IMR-90 (cell line): ENCODE measurements at regions not wholly inside any gene's neighbourhood (a gene's known extent, or its start where the extent isn't known, plus 50 kb on each side); places are given as distances from the start of the nearest gene placed in this dataset.

Experiments
- ATAC-seq: fragments of 200-7000 bp; cut with Tn5 transposase; 2 replicates; pipeline ENCODE4 v1.9.1; 2020; ENCODE audit warnings: low read depth, mild to moderate bottlenecking, moderate library complexity
- BruUV-seq: library from RNA; stranded (reverse); fragments of 400-500 nt; replicated peaks from 2 replicates; lab custom pipeline; 2021; lab: Mats Ljungman, UMichigan
- CTCF ChIA-PET: fragments of 300-600 bp; formaldehyde crosslinking; extraction: SDS; loops from one replicate; lab custom pipeline; 2021; ENCODE audit warnings: antibody characterized with exemption; lab: Yijun Ruan, JAX
- POLR2A ChIA-PET: fragments of 300-600 bp; sonication (Branson Sonifier 250); formaldehyde crosslinking; loops from one replicate; lab custom pipeline; 2022; ENCODE audit warnings: antibody characterized with exemption; ENCODE audit not compliant: unreplicated experiment; lab: Charles Lee
- DNase-seq: peaks from one replicate; pipeline ENCODE4 v3.0.0; 2013
- H2AFZ ChIP-seq: replicated peaks from 2 replicates; pipeline ENCODE3; 2013; ENCODE audit warnings: low read length, mild to moderate bottlenecking; ENCODE audit not compliant: poor library complexity
- H2AK5ac ChIP-seq: 2 replicates; pipeline ENCODE4 v1.6.1; 2013; ENCODE audit warnings: low read depth, low read length, inconsistent platforms
- H2AK9ac ChIP-seq: replicated peaks from 2 replicates; pipeline ENCODE3; 2013; ENCODE audit warnings: mild to moderate bottlenecking, low read depth, low read length, moderate library complexity; ENCODE audit not compliant: poor library complexity
- H2BK120ac ChIP-seq: 2 replicates; pipeline ENCODE4 v1.6.1; 2013; ENCODE audit warnings: low read depth, low read length, inconsistent platforms
- H2BK15ac ChIP-seq: 3 replicates; pipeline ENCODE4 v1.6.1; 2013; ENCODE audit warnings: low read depth, low read length, inconsistent platforms
- H2BK20ac ChIP-seq: 2 replicates; pipeline ENCODE4 v1.6.1; 2013; ENCODE audit warnings: low read depth, mild to moderate bottlenecking, inconsistent platforms, low read length, moderate library complexity
- H2BK5ac ChIP-seq: 2 replicates; pipeline ENCODE4 v1.6.1; 2013; ENCODE audit warnings: mild to moderate bottlenecking, low read depth, low read length, inconsistent platforms; ENCODE audit not compliant: poor library complexity, severe bottlenecking
- H3K14ac ChIP-seq: replicated peaks from 2 replicates; pipeline ENCODE4 v1.6.1; 2013; ENCODE audit warnings: low read depth, low read length, inconsistent platforms
- H3K18ac ChIP-seq: 2 replicates; pipeline ENCODE4 v1.6.1; 2013; ENCODE audit warnings: low read depth, low read length, control low read depth
- H3K23ac ChIP-seq: 2 replicates; pipeline ENCODE4 v1.6.1; 2013; ENCODE audit warnings: low read depth, low read length, inconsistent platforms
- H3K27ac ChIP-seq: 2 replicates; pipeline ENCODE4 v1.5.1; 2013; ENCODE audit warnings: mild to moderate bottlenecking, control low read depth, low read length; ENCODE audit not compliant: insufficient read depth
- H3K27me3 ChIP-seq: 2 replicates; pipeline ENCODE4 v1.6.1; 2013; ENCODE audit warnings: low read length; ENCODE audit not compliant: control insufficient read depth, insufficient read depth
- H3K36me3 ChIP-seq: 2 replicates; pipeline ENCODE4 v1.6.1; 2013; ENCODE audit warnings: low read length, mixed read lengths; ENCODE audit not compliant: control insufficient read depth, insufficient read depth
- H3K4ac ChIP-seq: 2 replicates; pipeline ENCODE4 v1.6.1; 2013; ENCODE audit warnings: low read depth, low read length, inconsistent platforms
- H3K4me1 ChIP-seq: 2 replicates; pipeline ENCODE4 v1.6.1; 2013; ENCODE audit warnings: low read length, mixed read lengths; ENCODE audit not compliant: control insufficient read depth, insufficient read depth
- H3K4me2 ChIP-seq: 2 replicates; pipeline ENCODE4 v1.6.1; 2013; ENCODE audit warnings: low read depth, mild to moderate bottlenecking, control low read depth, low read length, moderate library complexity
- H3K4me3 ChIP-seq: 2 replicates; pipeline ENCODE4 v1.5.1; 2013; ENCODE audit warnings: low read depth, mild to moderate bottlenecking, control low read depth, low read length, moderate library complexity; ENCODE audit not compliant: insufficient read depth
- H3K56ac ChIP-seq: 2 replicates; pipeline ENCODE4 v1.6.1; 2013; ENCODE audit warnings: low read length, inconsistent platforms; ENCODE audit not compliant: insufficient read depth; ENCODE audit errors: extremely low read depth
- H3K79me1 ChIP-seq, 2 experiments: 2 replicates each; pipeline ENCODE4 v1.6.1; 2013; ENCODE audit warnings: low read length in 2 of 2, inconsistent platforms in 1 of 2, low read depth in 1 of 2
- H3K9ac ChIP-seq: 2 replicates; pipeline ENCODE4 v1.6.1; 2013; ENCODE audit warnings: low read depth, low read length, control low read depth
- H3K9me1 ChIP-seq: 2 replicates; pipeline ENCODE4 v1.6.1; 2013; ENCODE audit warnings: low read length, inconsistent platforms; ENCODE audit not compliant: insufficient read depth
- H3K9me3 ChIP-seq: 2 replicates; pipeline ENCODE4 v1.6.1; 2013; ENCODE audit warnings: low read length; ENCODE audit not compliant: control insufficient read depth, insufficient read depth
- H4K20me1 ChIP-seq: 2 replicates; pipeline ENCODE4 v1.6.1; 2013; ENCODE audit warnings: low read length, inconsistent platforms; ENCODE audit not compliant: insufficient read depth
- H4K5ac ChIP-seq: 2 replicates; pipeline ENCODE4 v1.6.1; 2013; ENCODE audit warnings: mild to moderate bottlenecking, low read depth, low read length, control low read depth
- H4K8ac ChIP-seq, 2 experiments: 2 replicates each; pipeline ENCODE4 v1.6.1; 2013; ENCODE audit warnings: low read depth in 2 of 2, low read length in 2 of 2, control low read depth in 1 of 2, inconsistent platforms in 1 of 2
- H4K91ac ChIP-seq: 2 replicates; pipeline ENCODE4 v1.6.1; 2013; ENCODE audit warnings: low read depth, low read length, inconsistent platforms; ENCODE audit not compliant: insufficient read depth
- CHD1 ChIP-seq: IDR thresholded peaks from 2 replicates; pipeline ENCODE4 v1.6.1; 2012; ENCODE audit warnings: low read depth, low read length, improper control_type of control experiment
- MAFK ChIP-seq: IDR thresholded peaks from 2 replicates; pipeline ENCODE4 v1.6.1; 2012; ENCODE audit warnings: low read depth, low read length, improper control_type of control experiment
- MAZ ChIP-seq: IDR thresholded peaks from 2 replicates; pipeline ENCODE4 v1.6.1; 2012; ENCODE audit warnings: low read depth, mild to moderate bottlenecking, low read length, improper control_type of control experiment, moderate library complexity, borderline replicate concordance
- MXI1 ChIP-seq: IDR thresholded peaks from 2 replicates; pipeline ENCODE4 v1.6.1; 2012; ENCODE audit warnings: low read depth, mild to moderate bottlenecking, low read length, moderate library complexity, borderline replicate concordance
- NFE2L2 ChIP-seq: fragments of 150-350 bp; IDR thresholded peaks from 2 replicates; pipeline ENCODE4 v1.6.1; 2016; ENCODE audit warnings: low read depth, mild to moderate bottlenecking, low read length
- POLR2A ChIP-seq: IDR thresholded peaks from 2 replicates; pipeline ENCODE4 v1.6.1; 2012; ENCODE audit warnings: mild to moderate bottlenecking, low read depth, low read length
- RAD21 ChIP-seq: IDR thresholded peaks from 2 replicates; pipeline ENCODE4 v1.6.1; 2012; ENCODE audit warnings: low read length, improper control_type of control experiment
- RCOR1 ChIP-seq: IDR thresholded peaks from 2 replicates; pipeline ENCODE4 v1.6.1; 2012; ENCODE audit warnings: mild to moderate bottlenecking, low read length, improper control_type of control experiment; ENCODE audit not compliant: insufficient replicate concordance
- RFX5 ChIP-seq: IDR thresholded peaks from 2 replicates; pipeline ENCODE4 v1.8.0; 2012; ENCODE audit warnings: low read depth, mild to moderate bottlenecking, low read length, moderate library complexity
- SMC3 ChIP-seq: fragments of 150-350 bp; IDR thresholded peaks from 2 replicates; pipeline ENCODE4 v1.6.1; 2016; ENCODE audit warnings: low read depth, mild to moderate bottlenecking, antibody characterized with exemption, low read length, moderate library complexity
- WGBS, 2 experiments: methylation state at CpG; one replicate each; pipeline versions ENCODE4 v1.1.5 to v1.1.7; 2013; ENCODE audit warnings: missing lambda C conversion rate in 2 of 2; ENCODE audit not compliant: insufficient read length in 1 of 2; ENCODE audit errors: extremely low coverage in 2 of 2; 5-methylcytosine and 5-hydroxymethylcytosine counted together
- dilution Hi-C: fragments of 300-500 bp; cut with HindIII; formaldehyde crosslinking; loops from one replicate; pipeline ENCODE4 v1.14.3; 2018; ENCODE audit warnings: low sequenced_read_pairs; ENCODE audit not compliant: unreplicated experiment
- in situ Hi-C: fragments of 300-500 bp; cut with MboI; formaldehyde crosslinking; loops from 3 replicates; pipeline ENCODE4 v1.14.3; 2019; ENCODE audit warnings: low sequenced_read_pairs, inconsistent platforms, mixed read lengths
- intact Hi-C: fragments of 100-400 bp; cut with micrococcal nuclease; formaldehyde crosslinking; loops from 2 replicates; pipeline ENCODE4 v1.10.0; 2022
- TF ChIP-seq, protein P1 (sequence below): fragments of 150-350 bp; IDR thresholded peaks from 2 replicates; pipeline ENCODE4 v1.6.1; 2017; ENCODE audit warnings: mild to moderate bottlenecking, antibody characterized with exemption, low read length, low read depth
- TF ChIP-seq, protein P2 (sequence below): fragments of 150-350 bp; IDR thresholded peaks from 2 replicates; pipeline ENCODE4 v1.6.1; 2016; ENCODE audit warnings: low read depth, mild to moderate bottlenecking, low read length, moderate library complexity, borderline replicate concordance
- TF ChIP-seq, protein P3 (sequence below): conservative IDR thresholded peaks from 2 replicates; pipeline ENCODE4 v1.5.1; 2012; ENCODE audit warnings: mild to moderate bottlenecking, low read depth, low read length, improper control_type of control experiment

DNA sequence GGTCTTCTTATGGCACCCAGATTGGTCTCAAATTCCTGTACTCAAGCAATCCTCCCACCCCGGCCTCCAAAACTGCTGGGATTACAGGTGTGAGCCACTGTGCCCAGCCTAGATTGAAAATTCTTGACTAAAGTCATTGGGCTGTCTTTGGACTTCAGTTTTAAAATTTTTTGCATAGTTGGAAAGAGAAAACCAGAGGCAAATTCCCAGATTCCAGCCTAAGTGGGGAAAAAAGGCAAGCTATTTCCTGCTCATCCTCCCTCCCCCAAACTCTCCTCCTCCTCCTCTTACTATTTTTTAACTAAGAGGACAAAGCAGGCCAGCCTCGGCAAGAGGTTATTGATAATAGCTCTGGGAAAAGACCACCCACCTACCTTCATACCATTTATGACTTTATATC lies 78.6 kb upstream of the CLMP start:
- peaks cover 32% of the 10 kb centered on the region for H3K27me3 ChIP-seq
- no peak overlapping the region for H3K18ac ChIP-seq
- in situ Hi-C loops = loop anchor here (25.0 kb wide), 1 partner anchor 411 kb away; no protein-coding TSS in a partner anchor
- ChIA-PET POLR2A (no interaction called here), CTCF (interaction anchor here (0.6 to 2.1 kb wide), 3 partner anchors 12 to 303 kb away, joined by 4 to 7 read pairs (median 6); no protein-coding TSS in a partner anchor)
- no peak overlapping the region for H2AK9ac ChIP-seq
- H2AFZ ChIP-seq = no peak overlapping the region
- H3K14ac ChIP-seq = no peak overlapping the region
- H3K27ac ChIP-seq = no peak overlapping the region
- dilution Hi-C loops = loop anchor here (25.0 kb wide), 1 partner anchor 161 kb away; no protein-coding TSS in a partner anchor
- no peaks in the 10 kb centered on the region for H3K36me3 ChIP-seq
- intact Hi-C loops = no loop called here
- H2BK20ac ChIP-seq = no peak overlapping the region
- H2BK5ac ChIP-seq = no peak overlapping the region
- BruUV-seq = no TSS peak
- H2BK15ac ChIP-seq = no peak overlapping the region
- DNase-seq (no peak), ATAC-seq (peak; percentile 27; the same call in 1 of the 2 replicates)
- no peak overlapping the region for H4K5ac ChIP-seq
- H3K9me1 ChIP-seq = no peaks in the 10 kb centered on the region
- H3K4me1 ChIP-seq = no peaks in the 10 kb centered on the region
- H3K9me3 ChIP-seq = peaks cover 2% of the 10 kb centered on the region
- no CpG with 5 or more reads among the region's 2 CpGs for WGBS, 2 experiments
- no peaks in the 10 kb centered on the region for H3K79me1 ChIP-seq
- no peak overlapping the region for H3K4me2 ChIP-seq
- no peaks in the 10 kb centered on the region for H4K20me1 ChIP-seq
- H4K8ac ChIP-seq = no peak overlapping the region
- no peak overlapping the region for H3K23ac ChIP-seq
- H4K91ac ChIP-seq = no peak overlapping the region
- H2AK5ac ChIP-seq = no peak overlapping the region
- no peak overlapping the region for H3K9ac ChIP-seq
- H3K4ac ChIP-seq = no peak overlapping the region
- no peak for TF ChIP-seq MXI1
- TF ChIP-seq, protein P1, sequence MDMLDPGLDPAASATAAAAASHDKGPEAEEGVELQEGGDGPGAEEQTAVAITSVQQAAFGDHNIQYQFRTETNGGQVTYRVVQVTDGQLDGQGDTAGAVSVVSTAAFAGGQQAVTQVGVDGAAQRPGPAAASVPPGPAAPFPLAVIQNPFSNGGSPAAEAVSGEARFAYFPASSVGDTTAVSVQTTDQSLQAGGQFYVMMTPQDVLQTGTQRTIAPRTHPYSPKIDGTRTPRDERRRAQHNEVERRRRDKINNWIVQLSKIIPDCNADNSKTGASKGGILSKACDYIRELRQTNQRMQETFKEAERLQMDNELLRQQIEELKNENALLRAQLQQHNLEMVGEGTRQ = no peak
- TF ChIP-seq MAZ = no peak
- no peak for TF ChIP-seq RAD21
- no peak for TF ChIP-seq SMC3
- no peak for TF ChIP-seq MAFK
- TF ChIP-seq NFE2L2 = no peak
- TF ChIP-seq CHD1 = no peak
- TF ChIP-seq RCOR1 = no peak
- TF ChIP-seq, protein P2, sequence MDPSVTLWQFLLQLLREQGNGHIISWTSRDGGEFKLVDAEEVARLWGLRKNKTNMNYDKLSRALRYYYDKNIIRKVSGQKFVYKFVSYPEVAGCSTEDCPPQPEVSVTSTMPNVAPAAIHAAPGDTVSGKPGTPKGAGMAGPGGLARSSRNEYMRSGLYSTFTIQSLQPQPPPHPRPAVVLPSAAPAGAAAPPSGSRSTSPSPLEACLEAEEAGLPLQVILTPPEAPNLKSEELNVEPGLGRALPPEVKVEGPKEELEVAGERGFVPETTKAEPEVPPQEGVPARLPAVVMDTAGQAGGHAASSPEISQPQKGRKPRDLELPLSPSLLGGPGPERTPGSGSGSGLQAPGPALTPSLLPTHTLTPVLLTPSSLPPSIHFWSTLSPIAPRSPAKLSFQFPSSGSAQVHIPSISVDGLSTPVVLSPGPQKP = no peak
- TF ChIP-seq POLR2A = no peak
- no peak for TF ChIP-seq RFX5
- TF ChIP-seq, protein P3, sequence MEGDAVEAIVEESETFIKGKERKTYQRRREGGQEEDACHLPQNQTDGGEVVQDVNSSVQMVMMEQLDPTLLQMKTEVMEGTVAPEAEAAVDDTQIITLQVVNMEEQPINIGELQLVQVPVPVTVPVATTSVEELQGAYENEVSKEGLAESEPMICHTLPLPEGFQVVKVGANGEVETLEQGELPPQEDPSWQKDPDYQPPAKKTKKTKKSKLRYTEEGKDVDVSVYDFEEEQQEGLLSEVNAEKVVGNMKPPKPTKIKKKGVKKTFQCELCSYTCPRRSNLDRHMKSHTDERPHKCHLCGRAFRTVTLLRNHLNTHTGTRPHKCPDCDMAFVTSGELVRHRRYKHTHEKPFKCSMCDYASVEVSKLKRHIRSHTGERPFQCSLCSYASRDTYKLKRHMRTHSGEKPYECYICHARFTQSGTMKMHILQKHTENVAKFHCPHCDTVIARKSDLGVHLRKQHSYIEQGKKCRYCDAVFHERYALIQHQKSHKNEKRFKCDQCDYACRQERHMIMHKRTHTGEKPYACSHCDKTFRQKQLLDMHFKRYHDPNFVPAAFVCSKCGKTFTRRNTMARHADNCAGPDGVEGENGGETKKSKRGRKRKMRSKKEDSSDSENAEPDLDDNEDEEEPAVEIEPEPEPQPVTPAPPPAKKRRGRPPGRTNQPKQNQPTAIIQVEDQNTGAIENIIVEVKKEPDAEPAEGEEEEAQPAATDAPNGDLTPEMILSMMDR = no peak
- H3K4me3 ChIP-seq = no peak overlapping the region
- H3K56ac ChIP-seq = no peak overlapping the region
- H2BK120ac ChIP-seq = no peak overlapping the region
